Stimulated activated CD8-positive, alpha-beta memory T cell treated with anti-CD3 and anti-CD28 coated beads, Interleukin-15, amount 100 ng/mL, for 24 hours (primary cell): ENCODE measurements at regions not wholly inside any gene's neighbourhood (a gene's known extent, or its start where the extent isn't known, plus 50 kb on each side); places are given as distances from the start of the nearest gene placed in this dataset.
"Not testable (repeated sequence)": the region's sequence is repeated elsewhere in the genome, so short reads cannot be mapped to it uniquely, and the experiment has no call there.

ENCODE experiments used
- DNase-seq: peaks from one replicate; pipeline ENCODE4 v3.0.0-alpha.2; 2020; ENCODE audit warnings: low read depth

DNA sequence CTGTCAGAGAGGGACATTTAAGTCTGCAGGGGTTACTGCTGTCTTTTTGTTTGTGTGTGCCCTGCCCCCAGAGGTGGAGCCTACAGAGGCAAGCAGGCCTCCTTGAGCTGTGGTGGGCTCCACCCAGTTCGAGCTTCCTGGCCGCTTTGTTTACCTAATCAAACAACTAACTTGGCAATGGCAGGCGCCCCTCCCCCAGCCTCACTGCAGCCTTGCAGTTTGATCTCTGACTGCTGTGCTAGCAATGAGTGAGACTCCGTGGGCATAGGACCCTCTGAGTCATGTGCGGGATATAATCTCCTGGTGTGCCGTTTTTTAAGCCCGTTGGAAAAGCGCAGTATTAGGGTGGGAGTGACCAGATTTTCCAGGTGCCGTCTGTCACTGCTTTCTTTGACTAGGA, 216.8 kb upstream of the CDKN2B start:
- DNase-seq, result not testable (repeated sequence)

DNA sequence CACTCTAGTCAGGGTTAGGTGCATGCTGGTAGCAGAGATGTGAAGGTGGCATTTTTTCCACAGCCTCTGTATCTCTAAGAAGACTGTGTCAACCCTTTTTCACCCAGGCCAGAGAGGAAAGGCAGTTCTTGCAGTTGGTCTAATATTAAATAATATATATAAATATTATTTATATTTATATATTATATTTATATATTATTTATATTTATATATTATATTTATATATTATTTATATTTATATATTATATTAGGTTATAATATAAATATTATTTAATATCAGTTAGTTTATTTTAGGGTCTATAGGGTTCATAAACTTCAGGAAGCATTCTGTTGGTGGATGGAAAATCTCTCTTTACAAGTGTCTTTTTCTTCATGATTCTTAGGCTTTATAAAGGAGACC, 218.6 kb upstream of the DMRTA1 start:
- DNase-seq, result no peak

GRCh38 chr9:22228542-22228941, 218.1 kb upstream of the DMRTA1 start:
- no peak for DNase-seq

- DNase-seq, result no peak
These were observed 217.6 kb upstream of the DMRTA1 start for GRCh38 chr9:22229069-22229468.

DNA sequence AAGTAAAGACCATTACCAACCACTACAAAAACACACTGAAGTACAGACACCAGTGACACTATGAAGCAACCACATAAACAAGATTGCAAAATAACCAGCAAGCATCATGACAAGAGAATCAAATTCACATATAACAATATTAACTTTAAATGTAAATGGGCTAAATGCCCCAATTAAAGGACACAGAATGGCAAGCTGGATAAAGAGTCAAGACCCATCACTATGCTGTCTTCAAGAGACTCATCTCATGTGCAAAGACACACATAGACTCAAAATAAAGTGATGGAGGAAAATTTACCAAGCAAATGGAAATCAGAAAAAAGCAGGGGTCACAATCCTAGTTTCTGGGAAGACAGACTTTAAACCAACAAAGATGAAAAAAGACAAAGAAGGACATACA, 215.3 kb upstream of the DMRTA1 start:
- not testable (repeated sequence) for DNase-seq

DNA sequence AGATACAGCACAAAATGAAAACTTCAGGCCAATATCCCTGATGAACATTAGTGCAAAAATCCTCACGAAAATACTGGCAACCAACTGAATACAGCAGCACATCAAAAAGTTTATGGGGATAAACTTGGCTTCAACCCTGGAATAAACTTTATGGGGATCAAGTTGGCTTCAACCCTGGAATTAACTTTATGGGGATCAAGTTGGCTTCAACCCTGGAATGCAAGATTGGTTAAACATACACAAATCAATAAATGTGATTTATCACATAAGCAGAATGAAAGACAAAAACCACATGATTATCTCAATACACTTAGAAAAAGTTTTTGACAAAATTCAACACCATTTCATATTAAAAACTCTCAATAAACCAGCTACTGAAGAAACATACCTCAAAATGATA, 213.7 kb upstream of the DMRTA1 start:
- no peak for DNase-seq

DNA sequence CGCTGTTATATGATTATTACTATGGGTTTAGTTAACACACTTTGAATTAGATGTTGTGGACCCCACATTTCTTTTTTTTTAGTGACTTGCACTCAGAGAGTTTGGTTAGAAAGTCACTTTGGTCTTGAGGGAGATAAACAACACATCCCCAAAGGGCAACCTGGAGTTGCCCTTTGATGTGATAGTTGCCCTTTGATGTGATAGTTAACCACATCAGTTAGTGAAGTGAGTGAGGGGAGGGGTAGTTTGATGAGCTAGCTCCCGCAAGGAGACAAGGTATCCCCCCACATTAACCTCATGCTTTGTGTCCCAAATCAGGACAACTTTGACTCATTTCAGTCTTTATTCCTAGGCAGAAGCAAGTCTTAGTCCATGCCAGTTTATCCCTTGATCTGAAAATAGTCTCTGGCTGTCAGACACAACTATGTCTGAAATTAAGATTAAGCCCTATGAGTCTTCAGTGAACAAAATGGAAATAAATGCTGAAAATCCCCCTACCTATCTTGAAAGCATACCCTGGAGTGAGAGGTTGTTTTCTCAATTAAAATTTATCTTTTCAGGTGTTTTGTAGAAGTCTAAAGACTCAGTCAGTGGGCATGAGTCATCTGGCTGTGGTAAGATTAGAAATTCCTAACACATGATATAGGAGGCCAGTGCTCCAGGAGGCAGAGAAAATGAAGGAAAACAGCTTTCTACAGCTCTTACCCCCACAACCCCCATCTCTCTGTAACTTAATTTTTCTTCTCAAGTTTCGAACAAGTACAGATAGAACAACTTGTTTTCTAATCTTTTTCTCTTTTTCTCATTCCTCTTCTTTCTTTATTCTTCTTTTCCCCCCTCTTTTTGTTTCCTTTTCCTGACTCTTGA, 208.9 kb upstream of the DMRTA1 start:
- no peak for DNase-seq

DNA sequence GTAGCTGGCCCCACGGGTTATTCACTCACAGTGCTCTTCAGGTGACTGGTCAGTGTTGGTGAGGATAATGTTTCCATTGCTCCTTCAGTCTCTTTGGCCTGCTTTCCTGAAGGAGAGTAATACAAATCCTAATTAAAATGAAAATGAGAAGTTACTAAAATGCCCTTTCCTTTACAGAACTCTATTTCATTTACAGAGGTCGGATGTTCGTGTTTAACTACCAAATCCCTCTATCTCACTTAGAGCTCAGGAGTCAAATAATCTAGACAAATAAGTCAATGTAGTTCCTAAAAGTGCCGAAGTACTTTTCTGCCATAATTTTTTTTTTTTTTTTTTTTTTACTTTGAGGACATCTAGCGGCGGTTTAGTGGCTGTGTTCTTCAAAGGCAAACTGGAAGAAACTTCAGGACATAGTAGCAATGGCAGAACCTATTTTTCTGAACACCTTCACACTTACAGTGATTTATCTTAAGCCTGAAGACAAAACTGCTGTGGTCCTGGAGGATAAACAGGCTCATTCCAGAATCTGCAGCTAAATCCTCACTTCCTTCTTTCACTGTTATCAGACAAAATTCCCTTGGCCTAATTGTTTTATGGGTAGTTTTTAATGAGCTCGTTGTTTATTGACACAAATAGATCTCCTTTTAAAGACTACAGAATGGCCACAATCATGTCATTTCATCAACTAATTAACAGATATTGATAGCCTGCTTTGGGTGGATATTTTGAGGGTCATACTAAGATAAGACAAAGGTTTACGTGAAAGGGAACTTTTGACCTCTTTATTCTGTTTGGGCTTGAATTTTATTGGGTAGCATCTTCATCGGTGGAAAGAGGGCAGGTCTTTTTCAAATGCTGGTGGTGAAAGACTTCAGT, 207.6 kb upstream of the DMRTA1 start:
- DNase-seq, result no peak

DNA sequence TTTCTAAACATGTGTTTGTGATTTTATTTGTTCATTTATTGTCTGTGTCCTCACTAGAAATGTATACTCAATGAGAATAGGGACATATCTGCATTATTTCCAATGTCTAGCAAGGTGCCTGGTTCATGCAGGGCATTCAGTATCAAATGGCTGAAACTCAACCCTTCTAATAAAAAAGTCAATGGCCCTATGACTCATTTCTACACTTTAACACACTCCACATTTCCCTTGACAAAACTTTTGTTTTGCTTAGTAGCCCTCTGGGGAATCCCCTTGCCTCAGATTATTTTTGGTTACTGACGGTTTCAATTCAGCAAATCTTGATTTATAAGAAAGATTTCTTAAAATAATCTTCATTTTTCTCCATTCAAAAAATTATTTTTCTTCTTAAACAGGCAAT, 206.0 kb upstream of the DMRTA1 start:
- DNase-seq, result no peak

GRCh38 chr9:22241024-22241423, 205.6 kb upstream of the DMRTA1 start:
- DNase-seq, result no peak

- DNase-seq, result no peak
These were observed 205.0 kb upstream of the DMRTA1 start for GRCh38 chr9:22241611-22242010.

DNA sequence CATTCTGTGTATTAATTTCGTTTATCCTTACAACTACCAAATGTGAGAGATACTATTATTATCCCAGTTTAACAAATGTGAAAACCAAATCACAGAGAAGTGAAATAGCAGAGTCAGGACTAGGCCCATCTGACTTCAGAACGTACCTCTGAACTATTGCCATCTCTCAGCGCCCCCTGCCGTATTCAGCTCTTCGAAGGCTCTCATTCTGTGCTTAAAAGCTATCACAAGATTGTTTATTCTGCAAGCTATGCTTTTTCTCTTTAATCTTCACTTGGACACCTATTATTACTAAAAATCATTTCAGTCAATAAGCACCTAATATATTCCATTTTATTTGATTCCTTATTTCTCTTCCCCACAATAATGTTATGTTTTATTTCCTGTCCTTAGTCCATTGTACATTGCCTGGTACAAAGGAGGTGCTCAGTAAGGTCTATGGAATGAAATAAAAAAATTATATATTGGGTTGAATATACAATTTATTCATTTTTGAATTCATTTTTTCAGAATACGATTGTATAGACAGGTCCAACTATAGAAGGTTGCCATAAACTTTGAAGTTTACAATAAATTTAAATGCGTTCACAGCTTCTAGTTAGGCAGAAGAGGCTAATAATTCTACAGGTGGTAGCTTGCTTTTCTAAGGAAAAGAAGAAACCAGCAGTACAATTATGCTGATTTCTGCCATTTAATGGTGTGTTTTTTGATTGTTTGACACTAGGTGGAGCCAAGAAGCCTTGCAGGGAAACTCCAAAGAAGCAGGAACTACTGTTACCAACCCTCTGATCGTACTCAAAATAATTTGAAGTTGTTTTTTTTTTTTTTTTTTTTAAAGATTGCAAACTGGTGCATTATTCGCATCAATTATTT, 202.2 kb upstream of the DMRTA1 start:
- peak; percentile 5 for DNase-seq

GRCh38 chr9:22255337-22255736, 191.3 kb upstream of the DMRTA1 start:
- DNase-seq, result no peak

- no peak for DNase-seq
These were observed 190.2 kb upstream of the DMRTA1 start for GRCh38 chr9:22256381-22256780.

GRCh38 chr9:22257026-22257816, 189.4 kb upstream of the DMRTA1 start:
- DNase-seq, result no peak

DNA sequence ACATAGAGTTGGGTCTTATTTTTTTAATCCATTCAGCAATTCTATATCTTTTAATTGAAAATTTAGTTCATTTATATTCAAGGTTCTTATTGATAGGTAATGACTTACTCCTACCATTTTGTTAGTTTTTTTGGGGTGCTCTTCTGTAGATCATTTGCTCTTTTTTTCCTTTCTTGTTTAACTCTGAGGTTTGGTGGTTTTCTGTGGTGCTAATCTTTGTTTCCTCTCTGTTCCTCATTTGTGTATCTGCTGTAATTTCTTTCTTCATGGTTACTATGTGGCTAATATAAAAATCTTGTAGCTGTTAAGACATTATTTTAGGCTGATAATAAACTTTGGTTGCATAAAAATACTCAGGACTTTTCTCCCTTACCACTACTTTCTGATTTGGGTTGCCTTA, 181.6 kb upstream of the DMRTA1 start:
- DNase-seq, result no peak

- DNase-seq, result no peak
These were observed 181.1 kb upstream of the DMRTA1 start for GRCh38 chr9:22265534-22265933.

DNA sequence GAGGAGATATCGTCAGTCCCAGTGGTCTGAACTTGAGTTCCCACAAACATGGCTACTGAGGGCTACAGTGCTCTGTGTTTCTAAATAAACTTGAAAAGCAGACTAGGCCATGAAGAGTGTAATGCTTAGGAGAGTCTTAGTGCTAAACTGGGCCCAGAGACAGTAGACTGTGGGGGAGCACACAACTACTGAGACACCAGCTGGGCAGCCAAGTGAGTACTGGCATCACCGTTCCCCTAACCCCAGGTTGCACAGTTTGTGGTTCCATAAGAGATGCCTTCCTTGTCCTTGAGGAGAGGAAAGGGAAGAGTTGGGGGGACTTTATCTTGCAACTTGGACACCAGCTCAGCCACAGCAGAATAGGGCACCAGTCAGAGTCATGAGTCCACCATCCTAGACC, 172.1 kb upstream of the DMRTA1 start:
- DNase-seq, result no peak

GRCh38 chr9:22278426-22278825, 168.2 kb upstream of the DMRTA1 start:
- no peak for DNase-seq

DNA sequence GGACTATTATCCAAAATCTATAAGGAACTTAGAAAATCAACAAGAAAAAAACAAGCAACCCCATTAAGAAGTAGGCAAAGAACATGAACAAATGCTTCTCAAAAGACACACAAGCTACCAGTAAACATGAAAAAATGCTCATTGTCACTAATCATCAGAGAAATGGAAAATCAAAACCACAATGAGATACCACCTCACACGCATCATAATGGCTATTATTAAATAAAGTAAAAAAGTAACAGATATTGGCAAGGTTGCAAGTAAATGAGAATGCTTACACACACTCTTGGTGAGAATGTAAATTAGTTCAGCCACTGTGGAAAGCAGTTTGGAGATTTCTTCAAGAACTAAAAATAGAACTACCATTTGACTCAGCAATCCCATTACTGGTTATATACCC, 167.0 kb upstream of the DMRTA1 start:
- no peak for DNase-seq

DNA sequence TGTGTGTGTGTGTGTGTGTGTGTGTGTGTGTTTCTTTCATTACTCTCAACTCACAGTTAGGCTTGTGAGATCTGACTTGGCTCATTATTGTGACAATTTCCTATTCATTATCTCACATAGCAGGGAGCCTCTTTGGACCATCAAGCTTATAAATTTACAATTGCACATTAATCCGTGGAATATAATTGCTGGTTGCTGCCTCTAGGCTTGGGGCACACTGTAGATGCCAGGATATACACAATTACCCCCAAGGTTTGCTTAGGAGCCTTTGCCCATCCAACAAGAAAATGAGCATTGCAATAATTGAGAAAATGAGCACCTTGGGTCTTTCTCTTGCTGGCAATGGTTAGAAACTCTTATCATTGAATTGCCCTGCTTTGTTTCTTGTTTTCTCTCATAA, 161.6 kb upstream of the DMRTA1 start:
- DNase-seq, result no peak
